Stomach (tissue), 4 donors: ENCODE measurements at regions not wholly inside any gene's neighbourhood (a gene's known extent, or its start where the extent isn't known, plus 50 kb on each side); places are given as distances from the start of the nearest gene placed in this dataset.

Experiments
- CTCF ChIP-seq, 7 experiments: fragments of 450-650 bp in 4 of 7; fragments of 200-600 bp in 3 of 7; sonication (generic) in 3 of 7; IDR thresholded peaks; one replicate each; pipeline ENCODE4 v1.5.1; 2016 to 2019; ENCODE audit warnings: antibody characterized with exemption in 7 of 7, control low read depth in 2 of 7, mild to moderate bottlenecking in 1 of 7
- POLR2A ChIP-seq, 4 donors: fragments of 450-650 bp; IDR thresholded peaks; one replicate each; pipeline ENCODE4 v1.6.1; 2016; ENCODE audit warnings: antibody characterized with exemption in 4 of 4, control low read depth in 2 of 4, mild to moderate bottlenecking in 1 of 4, moderate library complexity in 1 of 4

GRCh38 chr11:91846002-91846401 lies 378.6 kb upstream of the FAT3 start:
- TF ChIP-seq CTCF (IDR thresholded peaks at IDR 0.05) (no peak), POLR2A (IDR thresholded peaks at IDR 0.05) (no peak)
